Left lung (tissue), 4 donors: ENCODE measurements at regions not wholly inside any gene's neighbourhood (a gene's known extent, or its start where the extent isn't known, plus 50 kb on each side); places are given as distances from the start of the nearest gene placed in this dataset.

ENCODE experiments used
- ATAC-seq: fragments of 200-7000 bp; cut with Tn5 transposase; one replicate; pipeline ENCODE4 v1.9.1; 2020; ENCODE audit warnings: moderate library complexity
- DNase-seq, 4 donors: peaks; one replicate each; pipeline ENCODE4 v3.0.0-alpha.2; 2013 to 2020
- H3K27ac ChIP-seq, 2 donors: fragments of 200-600 bp; sonication (generic) in 1 of 2; one replicate each; pipeline versions ENCODE4 v1.5.0 to v1.8.0; 2020 to 2021
- H3K27me3 ChIP-seq, 2 donors: fragments of 200-600 bp; sonication (generic) in 1 of 2; one replicate each; pipeline versions ENCODE4 v1.5.0 to v1.8.0; 2020 to 2021
- H3K36me3 ChIP-seq, 2 donors: fragments of 200-600 bp; sonication (generic) in 1 of 2; one replicate each; pipeline versions ENCODE4 v1.5.0 to v1.8.0; 2020 to 2021
- H3K4me1 ChIP-seq, 2 donors: fragments of 200-600 bp; one replicate each; pipeline ENCODE4 v1.8.0; 2021
- H3K4me3 ChIP-seq, 2 donors: fragments of 200-600 bp; sonication (generic) in 1 of 2; one replicate each; pipeline versions ENCODE4 v1.5.0 to v1.8.0; 2020 to 2021; ENCODE audit warnings: mild to moderate bottlenecking in 1 of 2
- H3K9me3 ChIP-seq, 2 donors: fragments of 200-600 bp; sonication (generic) in 1 of 2; one replicate each; pipeline versions ENCODE4 v1.5.0 to v1.8.0; 2020 to 2021
- intact Hi-C, 2 donors: fragments of 100-400 bp; cut with DNase I; formaldehyde crosslinking; loops; one replicate each; pipeline versions ENCODE4 v1.11.2 to v1.14.2; 2022
- TF ChIP-seq, protein P1 (sequence below), 2 donors: fragments of 200-600 bp; sonication (generic) in 1 of 2; IDR thresholded peaks; one replicate each; pipeline versions ENCODE4 v1.5.0 to v1.8.0; 2021; ENCODE audit warnings: antibody characterized with exemption in 2 of 2
- donor health status: DM: no; HTN: yes; CAD: no.
- donor health status: DM: no; HTN: no; CAD: no.

DNA sequence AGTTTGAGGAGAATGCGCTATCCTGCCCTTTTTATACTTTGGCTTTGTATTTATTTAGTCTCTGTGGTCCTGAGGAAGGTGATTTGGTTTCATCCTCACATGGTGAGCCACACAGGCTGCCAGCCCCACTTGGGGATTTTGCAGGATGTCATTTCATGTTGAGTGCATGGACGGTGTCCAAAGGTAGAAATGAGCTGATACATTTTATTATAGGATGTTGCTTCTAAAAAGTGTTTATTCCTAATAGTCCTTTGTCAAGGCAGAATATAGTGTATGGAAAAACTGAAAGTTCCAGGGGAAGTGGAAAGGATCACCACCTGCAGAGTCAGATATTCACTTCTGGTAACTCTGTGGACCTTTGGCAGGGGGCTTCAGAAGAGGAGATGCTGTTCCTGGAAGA lies 434.6 kb downstream of the CD109 start:
- Histone ChIP-seq H3K27ac (no peak overlapping the region), H3K9me3 (no peaks in the 10 kb centered on the region), H3K4me1 (no peaks in the 10 kb centered on the region), H3K36me3 (no peaks in the 10 kb centered on the region), H3K4me3 (no peak overlapping the region), H3K27me3 (no peaks in the 10 kb centered on the region)
- intact Hi-C loops, result no loop called here
- TF ChIP-seq, protein P1, sequence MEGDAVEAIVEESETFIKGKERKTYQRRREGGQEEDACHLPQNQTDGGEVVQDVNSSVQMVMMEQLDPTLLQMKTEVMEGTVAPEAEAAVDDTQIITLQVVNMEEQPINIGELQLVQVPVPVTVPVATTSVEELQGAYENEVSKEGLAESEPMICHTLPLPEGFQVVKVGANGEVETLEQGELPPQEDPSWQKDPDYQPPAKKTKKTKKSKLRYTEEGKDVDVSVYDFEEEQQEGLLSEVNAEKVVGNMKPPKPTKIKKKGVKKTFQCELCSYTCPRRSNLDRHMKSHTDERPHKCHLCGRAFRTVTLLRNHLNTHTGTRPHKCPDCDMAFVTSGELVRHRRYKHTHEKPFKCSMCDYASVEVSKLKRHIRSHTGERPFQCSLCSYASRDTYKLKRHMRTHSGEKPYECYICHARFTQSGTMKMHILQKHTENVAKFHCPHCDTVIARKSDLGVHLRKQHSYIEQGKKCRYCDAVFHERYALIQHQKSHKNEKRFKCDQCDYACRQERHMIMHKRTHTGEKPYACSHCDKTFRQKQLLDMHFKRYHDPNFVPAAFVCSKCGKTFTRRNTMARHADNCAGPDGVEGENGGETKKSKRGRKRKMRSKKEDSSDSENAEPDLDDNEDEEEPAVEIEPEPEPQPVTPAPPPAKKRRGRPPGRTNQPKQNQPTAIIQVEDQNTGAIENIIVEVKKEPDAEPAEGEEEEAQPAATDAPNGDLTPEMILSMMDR (IDR thresholded peaks at IDR 0.05), result no peak
- ATAC-seq, result no peak
- DNase-seq, result no peak

DNA sequence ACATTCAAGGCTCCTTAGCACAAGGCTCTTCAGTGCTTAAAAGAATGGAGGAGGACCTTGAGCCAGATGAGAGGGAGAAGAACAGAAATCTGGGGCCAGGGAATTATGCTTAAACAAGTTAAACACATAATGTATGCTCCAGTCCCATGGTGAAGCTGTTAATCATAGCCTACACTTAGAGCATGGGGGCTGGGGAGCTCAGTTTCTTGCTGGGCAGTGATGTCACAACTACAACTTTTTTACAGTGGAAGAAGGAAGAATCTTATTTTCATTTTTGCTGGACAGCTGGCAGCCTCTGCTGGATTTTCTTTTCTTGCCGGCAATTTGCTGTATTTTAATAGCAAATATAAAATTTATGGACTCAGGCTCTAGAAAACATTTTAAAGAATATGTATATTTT lies 432.5 kb downstream of the CD109 start:
- no peak for ATAC-seq
- no peak for DNase-seq
- TF ChIP-seq, protein P1 (IDR thresholded peaks at IDR 0.05), result no peak

DNA sequence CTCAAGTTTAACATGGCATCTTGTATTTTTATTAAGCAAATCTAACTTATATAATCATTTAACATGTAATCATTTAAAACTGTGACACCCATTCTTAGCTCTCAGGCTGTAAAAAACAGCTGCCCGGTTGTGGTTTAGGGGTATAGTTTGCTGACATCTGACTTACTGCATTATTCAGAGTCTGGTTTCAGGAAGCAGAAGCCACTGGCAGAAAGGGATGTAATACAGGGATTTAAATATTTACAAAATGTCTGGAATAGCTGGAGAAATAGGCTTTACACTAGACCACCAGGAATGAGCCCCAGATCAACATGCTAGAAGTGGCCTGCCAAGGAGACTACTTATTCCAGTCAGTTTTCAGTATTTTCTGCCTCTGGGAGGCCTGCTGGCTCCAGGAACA lies 421.1 kb downstream of the CD109 start:
- Histone ChIP-seq H3K36me3 (no peaks in the 10 kb centered on the region), H3K4me3 (no peak overlapping the region), H3K27ac (no peak overlapping the region), H3K4me1 (no peaks in the 10 kb centered on the region), H3K9me3 (no peaks in the 10 kb centered on the region), H3K27me3 (no peaks in the 10 kb centered on the region)
- no peak for ATAC-seq
- no peak for DNase-seq
- TF ChIP-seq, protein P1 (IDR thresholded peaks at IDR 0.05), result no peak
- intact Hi-C loops, result no loop called here

More for the DNA sequence above, 432.5 kb downstream of the CD109 start:
- Histone ChIP-seq H3K4me1 (no peaks in the 10 kb centered on the region), H3K27me3 (no peaks in the 10 kb centered on the region), H3K4me3 (no peak overlapping the region), H3K27ac (no peak overlapping the region), H3K36me3 (no peaks in the 10 kb centered on the region), H3K9me3 (no peaks in the 10 kb centered on the region)
- intact Hi-C loops, result no loop called here

DNA sequence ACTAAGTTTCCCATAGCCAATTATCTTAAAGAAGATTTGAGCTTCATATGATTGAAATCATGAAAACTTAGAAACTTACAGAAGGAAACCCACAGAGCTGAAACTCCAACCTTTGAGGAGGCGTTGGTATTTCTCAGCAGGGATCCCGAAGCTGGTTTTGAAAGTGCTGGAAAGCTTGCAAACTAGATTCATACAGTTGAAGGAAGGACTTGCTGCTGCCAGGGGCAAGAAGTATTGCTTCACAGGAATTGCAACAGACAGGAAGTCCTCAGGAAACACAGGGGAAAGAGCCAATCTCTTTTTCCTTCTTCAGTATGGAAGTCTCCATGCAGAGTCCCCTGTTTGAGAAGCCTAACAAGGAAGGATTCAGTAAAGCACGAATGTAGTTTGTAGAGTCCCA lies 419.7 kb downstream of the CD109 start:
- DNase-seq, result no peak
- no peaks in the 10 kb centered on the region for H3K27me3 ChIP-seq
- H3K4me3 ChIP-seq, result no peak overlapping the region
- intact Hi-C loops, result no loop called here
- no peak for ATAC-seq
- no peaks in the 10 kb centered on the region for H3K36me3 ChIP-seq
- H3K27ac ChIP-seq, result no peak overlapping the region
- H3K4me1 ChIP-seq, result no peaks in the 10 kb centered on the region
- H3K9me3 ChIP-seq, result no peaks in the 10 kb centered on the region
- TF ChIP-seq, protein P1 (IDR thresholded peaks at IDR 0.05), result no peak

DNA sequence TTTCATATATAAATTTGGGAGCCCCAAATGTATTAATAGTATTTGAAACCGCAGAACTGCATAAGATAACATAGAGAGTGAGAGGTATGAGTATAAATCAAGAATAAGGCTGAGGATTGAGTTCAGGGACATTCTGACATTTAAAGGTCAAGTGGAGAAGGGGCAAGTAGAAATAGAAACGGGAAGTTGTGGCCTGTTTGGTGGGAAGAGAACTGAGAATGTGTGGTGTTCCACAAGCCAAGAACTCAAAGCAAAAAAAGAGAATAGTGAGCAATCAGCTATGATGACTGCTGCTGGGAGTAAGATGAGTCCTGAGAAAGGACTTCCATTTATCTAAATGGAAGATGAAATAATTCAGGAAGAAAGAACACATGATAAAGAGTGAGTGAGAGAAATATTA lies 418.4 kb downstream of the CD109 start:
- intact Hi-C loops, result no loop called here
- Histone ChIP-seq H3K9me3 (no peaks in the 10 kb centered on the region), H3K27me3 (no peaks in the 10 kb centered on the region), H3K4me3 (no peak overlapping the region), H3K4me1 (no peaks in the 10 kb centered on the region), H3K27ac (no peak overlapping the region), H3K36me3 (no peaks in the 10 kb centered on the region)
- no peak for DNase-seq
- TF ChIP-seq, protein P1 (IDR thresholded peaks at IDR 0.05), result no peak
- no peak for ATAC-seq
